ENCODE measurements at regions not wholly inside any gene's neighbourhood (a gene's known extent, or its start where the extent isn't known, plus 50 kb on each side); places are given as distances from the start of the nearest gene placed in this dataset.
"Not testable (repeated sequence)": the region's sequence is repeated elsewhere in the genome, so short reads cannot be mapped to it uniquely, and the experiment has no call there.

DNA sequence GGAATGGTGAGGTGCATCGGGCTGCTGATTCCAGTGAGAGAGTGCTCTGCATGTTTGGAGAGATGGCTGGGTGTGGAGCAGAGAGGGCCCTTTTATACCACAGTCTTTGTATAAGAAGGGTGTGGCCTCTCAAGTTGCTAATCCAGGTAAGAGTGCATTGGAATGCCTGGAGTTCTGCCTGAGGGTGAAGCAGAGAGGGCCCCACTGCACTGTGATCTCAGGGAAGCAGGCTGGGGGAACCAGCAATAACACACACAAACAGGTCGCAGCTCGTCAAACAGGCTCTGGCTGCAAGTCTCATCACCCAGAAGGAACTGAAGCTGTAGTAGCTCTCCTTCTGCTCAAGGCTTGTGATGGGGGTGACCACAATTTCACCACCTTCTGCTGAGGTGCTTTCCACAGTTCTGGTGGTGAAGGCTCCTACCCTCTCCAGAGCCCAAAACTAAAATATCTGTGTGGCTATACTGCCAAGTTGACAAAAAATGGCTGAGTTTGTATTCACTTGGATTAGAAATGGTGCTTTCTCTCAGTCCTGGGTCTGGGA is 687.4 kb upstream of the HS3ST1 start:
- DNase-seq (ENCODE audit: low spot score) (no peak), ATAC-seq (ENCODE audit: insufficient number of reproducible peaks, low FRiP score, low read depth) (no peak)
- no peak overlapping the region for H3K27ac ChIP-seq
- H3K27me3 ChIP-seq (replicated peaks; ENCODE audit: insufficient read depth) = no peaks in the 10 kb centered on the region
- no peaks in the 10 kb centered on the region for H3K36me3 ChIP-seq
- H3K4me3 ChIP-seq = no peak overlapping the region
- H3K4me1 ChIP-seq (ENCODE audit: control insufficient read depth in 1 of 2, low read depth in 2 of 2) = no peaks in the 10 kb centered on the region
- TF ChIP-seq, protein P1, sequence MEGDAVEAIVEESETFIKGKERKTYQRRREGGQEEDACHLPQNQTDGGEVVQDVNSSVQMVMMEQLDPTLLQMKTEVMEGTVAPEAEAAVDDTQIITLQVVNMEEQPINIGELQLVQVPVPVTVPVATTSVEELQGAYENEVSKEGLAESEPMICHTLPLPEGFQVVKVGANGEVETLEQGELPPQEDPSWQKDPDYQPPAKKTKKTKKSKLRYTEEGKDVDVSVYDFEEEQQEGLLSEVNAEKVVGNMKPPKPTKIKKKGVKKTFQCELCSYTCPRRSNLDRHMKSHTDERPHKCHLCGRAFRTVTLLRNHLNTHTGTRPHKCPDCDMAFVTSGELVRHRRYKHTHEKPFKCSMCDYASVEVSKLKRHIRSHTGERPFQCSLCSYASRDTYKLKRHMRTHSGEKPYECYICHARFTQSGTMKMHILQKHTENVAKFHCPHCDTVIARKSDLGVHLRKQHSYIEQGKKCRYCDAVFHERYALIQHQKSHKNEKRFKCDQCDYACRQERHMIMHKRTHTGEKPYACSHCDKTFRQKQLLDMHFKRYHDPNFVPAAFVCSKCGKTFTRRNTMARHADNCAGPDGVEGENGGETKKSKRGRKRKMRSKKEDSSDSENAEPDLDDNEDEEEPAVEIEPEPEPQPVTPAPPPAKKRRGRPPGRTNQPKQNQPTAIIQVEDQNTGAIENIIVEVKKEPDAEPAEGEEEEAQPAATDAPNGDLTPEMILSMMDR (IDR thresholded peaks at IDR 0.05) = no peak
- H3K9me3 ChIP-seq = peaks cover 7% of the 10 kb centered on the region

DNA sequence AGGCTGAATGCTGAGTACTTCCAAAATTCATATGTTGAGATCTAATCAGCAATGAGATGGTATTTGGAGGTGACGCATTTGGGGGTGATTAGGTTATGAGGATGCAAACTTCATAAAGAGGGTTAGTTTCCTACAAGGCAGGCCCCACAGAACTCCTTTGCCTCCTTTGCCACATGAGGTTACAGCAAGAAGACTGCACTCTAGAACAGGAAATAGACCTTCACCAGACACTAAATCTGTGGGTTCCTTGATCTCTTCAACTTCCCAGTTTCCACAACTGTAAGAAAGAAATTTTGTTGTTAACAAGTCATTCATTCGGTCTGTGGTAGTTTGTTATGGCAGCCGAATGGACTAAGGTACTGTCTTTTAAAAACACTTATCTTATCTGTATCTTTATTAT is 681.9 kb upstream of the HS3ST1 start:
- Histone ChIP-seq H3K27ac (no peak overlapping the region), H3K27me3 (replicated peaks; ENCODE audit: insufficient read depth) (no peaks in the 10 kb centered on the region), H3K36me3 (no peaks in the 10 kb centered on the region), H3K4me3 (no peak overlapping the region), H3K9me3 (peaks cover 7% of the 10 kb centered on the region), H3K4me1 (ENCODE audit: control insufficient read depth in 1 of 2, low read depth in 2 of 2) (no peaks in the 10 kb centered on the region)
- DNase-seq (ENCODE audit: low spot score) (no peak), ATAC-seq (ENCODE audit: insufficient number of reproducible peaks, low FRiP score, low read depth) (no peak)
- TF ChIP-seq, protein P1 (IDR thresholded peaks at IDR 0.05) = no peak

DNA sequence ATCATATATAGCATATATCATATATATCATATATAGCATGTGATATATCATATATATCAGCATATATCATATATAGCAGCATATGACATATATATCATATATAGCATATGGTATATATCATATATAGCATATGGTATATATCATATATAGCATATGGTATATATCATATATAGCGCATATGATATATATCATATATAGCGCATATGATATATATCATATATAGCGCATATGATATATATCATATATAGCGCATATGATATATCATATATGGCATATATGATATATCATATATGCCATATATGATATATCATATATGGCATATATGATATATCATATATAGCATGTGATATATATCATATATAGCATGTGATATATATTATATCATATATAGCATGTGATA is 680.4 kb upstream of the HS3ST1 start:
- H3K4me1 ChIP-seq (ENCODE audit: control insufficient read depth in 1 of 2, low read depth in 2 of 2); DNase-seq (ENCODE audit: low spot score); ATAC-seq (ENCODE audit: insufficient number of reproducible peaks, low FRiP score, low read depth); H3K36me3 ChIP-seq; H3K4me3 ChIP-seq; H3K27me3 ChIP-seq (replicated peaks; ENCODE audit: insufficient read depth); H3K9me3 ChIP-seq; H3K27ac ChIP-seq: not testable (repeated sequence)

DNA sequence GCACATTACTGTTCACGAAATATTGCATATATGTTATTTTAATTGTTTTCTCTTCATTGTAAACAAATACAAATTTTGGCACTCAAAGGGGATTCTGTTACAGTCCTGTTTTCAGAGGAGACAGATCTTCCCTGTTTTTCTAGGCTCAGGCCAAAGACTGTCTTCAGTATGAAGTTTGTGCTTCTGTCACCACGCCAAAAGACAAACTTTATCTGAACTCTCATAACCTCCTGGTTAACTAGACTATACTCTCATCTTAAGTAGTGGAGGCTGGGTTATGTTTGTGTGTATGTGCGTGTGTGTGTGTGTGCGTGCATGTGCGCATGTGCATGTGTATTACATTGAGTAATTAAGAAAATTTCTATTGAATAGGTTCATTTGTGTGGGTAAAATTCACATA is 676.8 kb upstream of the HS3ST1 start:
- Histone ChIP-seq H3K9me3 (no peaks in the 10 kb centered on the region), H3K4me3 (no peak overlapping the region), H3K36me3 (no peaks in the 10 kb centered on the region), H3K4me1 (ENCODE audit: control insufficient read depth in 1 of 2, low read depth in 2 of 2) (no peaks in the 10 kb centered on the region), H3K27ac (no peak overlapping the region), H3K27me3 (replicated peaks; ENCODE audit: insufficient read depth) (no peaks in the 10 kb centered on the region)
- DNase-seq (ENCODE audit: low spot score) (no peak), ATAC-seq (ENCODE audit: insufficient number of reproducible peaks, low FRiP score, low read depth) (no peak)
- TF ChIP-seq, protein P1 (IDR thresholded peaks at IDR 0.05) = no peak

DNA sequence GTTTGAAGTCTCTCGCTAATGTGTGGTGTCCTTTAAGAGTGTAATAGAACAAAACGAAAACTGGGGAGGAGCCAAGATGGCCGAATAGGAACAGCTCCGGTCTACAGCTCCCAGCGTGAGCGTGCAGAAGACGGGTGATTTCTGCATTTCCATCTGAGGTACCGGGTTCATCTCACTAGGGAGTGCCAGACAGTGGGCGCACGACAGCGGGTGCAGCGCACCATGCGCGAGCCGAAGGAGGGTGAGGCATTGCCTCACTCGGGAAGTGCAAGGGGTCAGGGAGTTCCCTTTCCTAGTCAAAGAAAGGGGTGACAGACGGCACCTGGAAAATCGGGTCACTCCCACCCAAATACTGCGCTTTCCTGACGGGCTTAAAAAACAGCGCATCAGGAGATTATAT is 661.2 kb upstream of the HS3ST1 start:
- H3K36me3 ChIP-seq; H3K4me3 ChIP-seq; H3K9me3 ChIP-seq; H3K27me3 ChIP-seq (replicated peaks; ENCODE audit: insufficient read depth); ATAC-seq (ENCODE audit: insufficient number of reproducible peaks, low FRiP score, low read depth); DNase-seq (ENCODE audit: low spot score); H3K27ac ChIP-seq; H3K4me1 ChIP-seq (ENCODE audit: control insufficient read depth in 1 of 2, low read depth in 2 of 2): not testable (repeated sequence)

DNA sequence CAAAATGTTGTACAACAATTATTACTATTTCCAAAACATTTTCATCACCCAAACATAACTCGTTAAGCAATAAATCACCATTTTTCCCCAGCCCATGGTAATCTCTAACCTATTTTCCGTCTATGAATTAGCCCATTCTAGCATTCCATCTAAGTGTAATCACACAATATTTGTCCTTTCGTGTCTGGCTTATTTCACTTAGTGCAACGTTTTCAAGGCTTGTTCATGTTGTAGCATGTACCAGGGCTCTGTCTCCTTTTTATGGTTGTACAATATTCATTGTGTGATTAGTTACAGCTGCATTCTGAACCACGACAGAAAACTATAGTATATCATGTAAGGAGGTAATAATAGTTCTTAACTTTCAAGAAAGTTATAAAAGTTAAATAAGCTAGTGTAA is 656.0 kb upstream of the HS3ST1 start:
- Histone ChIP-seq H3K36me3 (no peaks in the 10 kb centered on the region), H3K9me3 (no peaks in the 10 kb centered on the region), H3K4me1 (ENCODE audit: control insufficient read depth in 1 of 2, low read depth in 2 of 2) (no peaks in the 10 kb centered on the region), H3K4me3 (no peak overlapping the region), H3K27me3 (replicated peaks; ENCODE audit: insufficient read depth) (no peaks in the 10 kb centered on the region), H3K27ac (no peak overlapping the region)
- no peak for DNase-seq (ENCODE audit: low spot score)
- no peak for ATAC-seq (ENCODE audit: insufficient number of reproducible peaks, low FRiP score, low read depth)
- TF ChIP-seq, protein P1 (IDR thresholded peaks at IDR 0.05) = no peak
